Activated CD8-positive, alpha-beta memory T cell treated with anti-CD3 and anti-CD28 coated beads, Interleukin-2, amount 50 U/mL, for 48 hours (primary cell): ENCODE measurements at regions not wholly inside any gene's neighbourhood (a gene's known extent, or its start where the extent isn't known, plus 50 kb on each side); places are given as distances from the start of the nearest gene placed in this dataset.
"Not testable (repeated sequence)": the region's sequence is repeated elsewhere in the genome, so short reads cannot be mapped to it uniquely, and the experiment has no call there.

Experiments
- DNase-seq: peaks from one replicate; pipeline ENCODE4 v3.0.0-alpha.2; 2020

GRCh38 chr14:97033556-97034081 lies 236.4 kb downstream of the VRK1 start:
- no peak for DNase-seq

GRCh38 chr14:97036086-97036852 lies 239.1 kb downstream of the VRK1 start:
- DNase-seq = no peak

GRCh38 chr14:97039717-97040363 lies 242.7 kb downstream of the VRK1 start:
- no peak for DNase-seq

- no peak for DNase-seq
Observed at GRCh38 chr14:97046967-97047366, 249.8 kb downstream of the VRK1 start.

GRCh38 chr14:97052001-97052400 lies 254.8 kb downstream of the VRK1 start:
- DNase-seq = no peak

- no peak for DNase-seq
Observed at GRCh38 chr14:97053941-97054340, 256.8 kb downstream of the VRK1 start.

GRCh38 chr14:97055355-97055754 lies 258.2 kb downstream of the VRK1 start:
- DNase-seq = no peak

GRCh38 chr14:97056086-97056485 lies 258.9 kb downstream of the VRK1 start:
- DNase-seq = no peak

GRCh38 chr14:97057238-97058073 lies 260.3 kb downstream of the VRK1 start:
- DNase-seq = no peak

GRCh38 chr14:97058074-97058467 lies 260.9 kb downstream of the VRK1 start:
- DNase-seq = no peak

GRCh38 chr14:97058589-97058988 lies 261.4 kb downstream of the VRK1 start:
- no peak for DNase-seq

- no peak for DNase-seq
Observed at GRCh38 chr14:97061198-97061597, 264.0 kb downstream of the VRK1 start.

- no peak for DNase-seq
Observed at GRCh38 chr14:97061714-97062113, 264.5 kb downstream of the VRK1 start.

GRCh38 chr14:97065305-97066067 lies 268.3 kb downstream of the VRK1 start:
- DNase-seq = no peak

- DNase-seq = no peak
Observed at GRCh38 chr14:97066068-97066899, 269.1 kb downstream of the VRK1 start.

- DNase-seq = not testable (repeated sequence)
Observed at GRCh38 chr14:97068293-97068692, 271.1 kb downstream of the VRK1 start.

- DNase-seq = no peak
Observed at GRCh38 chr14:97070259-97070658, 273.1 kb downstream of the VRK1 start.

GRCh38 chr14:97071177-97071576 lies 274.0 kb downstream of the VRK1 start:
- DNase-seq = no peak

GRCh38 chr14:97073622-97074021 lies 276.4 kb downstream of the VRK1 start:
- no peak for DNase-seq

- DNase-seq = no peak
Observed at GRCh38 chr14:97074456-97074855, 277.3 kb downstream of the VRK1 start.

GRCh38 chr14:97074856-97075255 lies 277.7 kb downstream of the VRK1 start:
- DNase-seq = no peak

- no peak for DNase-seq
Observed at GRCh38 chr14:97077253-97077653, 280.1 kb downstream of the VRK1 start.
